HG03457 (cell line): ENCODE measurements at regions not wholly inside any gene's neighbourhood (a gene's known extent, or its start where the extent isn't known, plus 50 kb on each side); places are given as distances from the start of the nearest gene placed in this dataset.
"Not testable (repeated sequence)": the region's sequence is repeated elsewhere in the genome, so short reads cannot be mapped to it uniquely, and the experiment has no call there.

Experiments
- ATAC-seq: cut with Tn5 transposase; IDR thresholded peaks from one replicate; pipeline ENCODE4 v1.9.1; 2021; ENCODE audit warnings: moderate number of reproducible peaks; ENCODE audit not compliant: unreplicated experiment

DNA sequence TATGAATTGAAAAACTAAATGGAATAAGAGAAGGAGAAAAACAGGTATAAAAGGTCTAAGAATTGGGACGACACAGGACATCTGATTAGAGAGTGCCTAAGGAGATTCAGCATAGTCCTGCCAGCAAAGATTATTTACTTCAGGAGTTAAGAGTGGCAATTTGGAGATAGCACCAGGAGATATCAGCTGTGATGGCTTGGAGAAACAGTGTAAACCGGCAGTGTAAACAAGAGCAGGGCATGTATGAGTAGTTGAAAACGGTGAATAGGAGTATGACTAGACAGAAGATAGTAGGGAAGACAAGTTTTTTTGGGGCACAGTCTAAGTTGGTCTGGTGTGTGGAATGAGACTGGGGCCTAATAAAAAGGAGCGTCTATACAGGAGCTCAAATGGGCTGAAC lies 924.9 kb downstream of the QKI start:
- not testable (repeated sequence) for ATAC-seq

DNA sequence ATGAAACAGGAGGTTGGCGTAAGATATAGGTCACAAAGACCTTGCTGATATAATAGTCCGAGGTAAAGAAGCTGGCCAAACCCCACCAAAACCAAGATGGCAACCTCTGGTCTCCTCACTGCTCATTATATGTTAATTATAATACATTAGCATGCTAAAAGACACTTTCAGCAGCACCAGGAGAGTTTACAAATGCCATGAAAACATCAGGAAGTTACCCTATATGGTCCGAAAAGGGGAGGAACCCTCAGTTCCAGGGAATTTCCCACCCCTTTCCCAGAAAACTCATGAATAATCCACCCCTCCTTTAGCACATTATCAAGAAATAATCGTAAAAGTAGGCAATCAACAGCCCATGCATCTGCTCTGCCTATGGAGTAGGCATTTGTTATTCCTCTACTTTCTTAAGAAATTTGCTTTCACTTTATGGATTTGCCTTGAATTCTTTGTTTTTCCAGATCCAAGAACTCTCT lies 923.4 kb downstream of the QKI start:
- no peak for ATAC-seq

- no peak for ATAC-seq
These were observed 922.8 kb downstream of the QKI start for GRCh38 chr6:164337024-164337924.

- no peak for ATAC-seq
These were observed 921.9 kb downstream of the QKI start for GRCh38 chr6:164336455-164336854.

- ATAC-seq: no peak
These were observed 916.5 kb downstream of the QKI start for GRCh38 chr6:164331026-164331425.

DNA sequence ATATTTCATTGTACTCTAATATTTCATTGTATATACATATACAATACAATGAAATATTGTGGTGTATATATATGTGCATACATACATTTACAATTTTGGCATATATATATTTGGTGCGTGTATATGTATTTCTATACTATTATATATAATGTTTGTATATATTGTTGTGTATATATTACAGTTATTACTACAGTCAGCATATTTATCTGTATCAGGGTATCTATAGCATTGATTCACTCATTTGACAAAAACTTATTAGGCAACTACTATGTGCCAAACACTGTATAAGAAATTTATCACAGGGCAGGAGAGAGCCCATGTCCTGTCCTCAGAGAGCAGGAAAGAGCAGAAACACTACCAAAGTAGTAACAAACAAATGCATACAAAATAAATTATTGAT lies 910.6 kb downstream of the QKI start:
- ATAC-seq: no peak

GRCh38 chr6:164322533-164322932 lies 908.0 kb downstream of the QKI start:
- no peak for ATAC-seq

DNA sequence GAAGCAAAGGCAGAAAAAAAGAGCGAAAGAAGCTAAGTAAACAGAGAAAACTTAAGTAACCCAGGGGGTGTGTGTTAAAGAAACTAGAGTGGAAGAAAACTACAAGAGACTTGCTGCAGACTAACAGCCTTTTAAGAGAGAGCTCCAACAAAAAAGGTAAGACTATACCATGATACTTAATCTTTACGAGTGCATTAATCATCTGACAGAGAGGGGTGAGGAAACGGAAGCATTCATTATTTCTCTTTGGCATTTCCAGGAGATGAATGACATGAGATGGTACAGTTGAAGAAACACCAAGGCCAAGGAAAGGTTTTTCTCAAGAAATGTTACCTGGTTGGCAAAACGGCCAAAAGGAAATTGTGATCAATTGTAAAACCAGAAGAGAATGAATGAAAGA lies 906.8 kb downstream of the QKI start:
- no peak for ATAC-seq

GRCh38 chr6:164315376-164315775 lies 900.9 kb downstream of the QKI start:
- ATAC-seq: no peak

DNA sequence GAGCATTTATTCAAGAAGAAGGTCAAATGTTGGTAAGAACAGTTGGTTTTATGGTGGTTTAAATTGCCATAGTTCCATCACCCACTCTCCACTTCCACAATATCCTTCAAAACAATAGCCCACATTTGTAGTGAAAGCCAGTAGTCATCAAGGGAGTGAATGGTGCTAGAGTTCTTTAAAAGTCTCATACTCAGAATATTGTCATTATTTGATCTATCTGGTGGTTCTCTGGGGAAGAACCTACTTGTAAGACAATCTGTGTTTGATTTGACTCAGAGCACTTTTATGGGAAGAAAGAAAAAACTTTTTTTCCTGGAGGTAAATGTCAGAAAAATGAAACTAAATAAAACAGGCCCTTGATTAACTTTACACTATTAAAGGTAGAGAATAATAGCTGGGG lies 893.8 kb downstream of the QKI start:
- no peak for ATAC-seq

DNA sequence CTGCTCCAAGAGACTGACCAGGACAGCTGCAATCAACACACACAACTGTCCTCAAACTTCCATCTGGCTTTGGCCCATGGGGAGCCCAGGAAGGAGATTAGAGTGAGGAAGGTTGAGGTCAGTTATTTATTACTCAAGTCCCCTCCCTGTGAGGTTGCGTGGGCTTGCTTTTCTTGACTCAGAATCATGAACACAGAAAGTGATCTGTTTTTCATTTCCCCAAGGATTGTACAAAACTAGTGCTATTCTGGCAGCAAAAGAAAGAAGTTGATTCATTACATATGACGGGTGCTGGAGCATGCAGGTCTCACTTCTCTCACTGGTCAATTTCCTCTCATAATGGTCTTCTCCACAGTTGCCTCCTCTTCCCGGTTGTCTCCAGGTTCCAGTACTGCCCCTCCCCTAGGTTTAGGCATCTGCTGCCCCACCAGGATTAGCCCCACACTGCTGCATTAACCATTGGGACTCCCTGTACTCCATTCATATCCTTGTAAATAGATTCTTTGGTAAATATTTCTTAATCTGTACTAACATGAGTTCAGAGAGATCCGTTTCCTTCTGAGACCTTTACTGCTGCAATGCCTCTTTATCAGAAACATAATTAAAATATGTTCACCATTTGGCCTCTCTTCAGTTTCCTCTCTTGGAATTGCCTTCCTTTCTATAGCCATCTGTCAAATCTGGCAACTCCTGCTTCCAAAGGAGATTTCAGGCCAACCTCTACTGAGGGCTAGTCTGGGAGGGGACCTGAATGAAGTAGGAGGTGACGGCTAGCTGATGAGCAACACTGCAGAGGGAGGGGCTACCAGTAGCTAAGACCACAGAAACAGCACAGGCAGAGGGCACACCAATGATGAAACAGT lies 888.8 kb downstream of the QKI start:
- no peak for ATAC-seq

DNA sequence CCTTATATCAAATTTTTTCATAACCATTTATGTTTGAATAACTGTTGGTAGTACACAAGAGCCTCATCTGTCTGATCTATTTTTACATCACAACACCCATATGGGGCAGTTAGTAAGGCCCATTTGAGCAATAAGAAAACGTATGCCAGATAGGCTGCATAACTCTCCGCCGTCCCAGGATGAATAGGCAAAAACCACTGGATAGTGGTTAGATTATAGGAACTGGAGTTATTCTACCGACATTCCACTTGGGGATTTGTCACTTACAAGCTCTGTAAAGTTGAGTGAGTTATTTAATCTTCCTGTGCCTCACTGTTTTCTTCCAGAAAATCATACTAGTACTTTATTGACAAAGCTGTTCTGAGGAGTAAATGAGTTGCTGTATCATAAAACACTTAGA lies 881.9 kb downstream of the QKI start:
- ATAC-seq: no peak

DNA sequence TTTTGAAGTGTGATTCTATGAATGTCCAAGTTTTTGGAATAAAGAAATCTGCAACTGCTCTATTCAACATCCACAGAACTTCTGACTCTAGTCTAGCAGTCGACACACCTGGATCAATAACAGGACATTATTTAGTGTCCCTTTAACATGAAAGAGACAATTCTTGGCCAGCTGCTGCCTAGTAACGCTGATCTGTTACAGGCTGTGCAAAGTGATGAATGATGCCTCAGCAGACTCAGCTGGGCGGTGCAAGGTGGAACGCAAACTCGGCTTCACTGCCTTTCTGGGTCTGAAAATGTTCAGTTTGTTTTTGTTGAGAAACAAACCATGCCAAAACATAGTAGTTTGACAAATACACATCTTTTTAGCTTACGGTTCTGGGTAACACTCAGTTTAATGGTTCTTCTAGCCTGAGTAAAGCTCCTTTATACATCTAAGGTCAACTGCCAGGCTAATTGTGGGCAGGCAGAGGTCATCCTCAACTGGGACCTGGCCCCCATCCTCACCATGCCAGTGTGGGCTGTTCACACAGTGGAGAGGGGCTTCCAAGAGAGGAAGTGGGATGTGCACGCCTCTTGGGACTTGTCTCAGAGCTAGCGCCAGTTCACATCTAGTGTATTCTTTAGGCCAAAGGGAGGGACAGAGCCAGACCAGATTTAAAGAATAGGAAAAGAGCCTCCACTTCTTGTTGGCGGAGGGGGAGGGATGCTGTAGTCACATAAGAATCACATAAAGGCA lies 879.7 kb downstream of the QKI start:
- ATAC-seq: no peak

DNA sequence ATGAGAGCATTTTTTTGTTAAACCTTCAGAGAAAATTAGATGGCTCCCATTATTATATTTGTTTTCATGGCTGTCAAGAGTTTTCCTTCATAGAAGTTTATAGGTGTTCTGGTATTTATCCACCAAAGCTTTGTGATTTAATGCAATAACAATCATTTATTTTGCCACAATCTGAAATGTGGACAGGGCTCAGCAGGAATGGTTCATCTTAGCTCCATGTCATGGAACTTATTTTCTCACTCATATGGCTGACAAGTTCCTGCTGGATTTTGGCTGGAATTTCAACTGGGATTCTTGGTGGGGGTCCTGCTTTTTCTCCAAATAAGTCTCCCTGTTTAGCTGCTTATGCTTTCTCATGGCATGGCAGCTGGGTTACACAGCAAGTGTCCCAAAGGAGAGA lies 876.7 kb downstream of the QKI start:
- no peak for ATAC-seq

- no peak for ATAC-seq
These were observed 875.6 kb downstream of the QKI start for GRCh38 chr6:164290101-164290500.

- ATAC-seq: no peak
These were observed 871.5 kb downstream of the QKI start for GRCh38 chr6:164286011-164286410.

DNA sequence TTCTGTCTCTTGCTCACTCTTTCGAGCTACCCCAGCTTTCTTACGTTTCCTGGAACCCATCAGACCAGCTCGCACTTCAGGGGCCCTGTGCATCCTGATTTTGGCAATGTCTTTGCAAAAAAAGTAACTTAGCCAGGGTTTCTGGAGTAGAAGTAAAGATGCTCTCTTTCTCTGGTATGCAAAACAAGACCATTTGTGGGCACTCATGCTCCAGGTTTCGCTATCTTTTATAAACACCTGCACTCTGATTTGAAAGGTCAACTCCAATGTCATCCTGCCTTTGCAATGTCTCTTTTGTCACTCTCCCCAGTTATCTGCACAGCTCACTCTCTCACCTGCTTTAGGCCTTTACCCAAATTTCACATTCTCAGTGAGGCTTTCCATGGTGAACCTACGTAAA lies 869.1 kb downstream of the QKI start:
- ATAC-seq: no peak

DNA sequence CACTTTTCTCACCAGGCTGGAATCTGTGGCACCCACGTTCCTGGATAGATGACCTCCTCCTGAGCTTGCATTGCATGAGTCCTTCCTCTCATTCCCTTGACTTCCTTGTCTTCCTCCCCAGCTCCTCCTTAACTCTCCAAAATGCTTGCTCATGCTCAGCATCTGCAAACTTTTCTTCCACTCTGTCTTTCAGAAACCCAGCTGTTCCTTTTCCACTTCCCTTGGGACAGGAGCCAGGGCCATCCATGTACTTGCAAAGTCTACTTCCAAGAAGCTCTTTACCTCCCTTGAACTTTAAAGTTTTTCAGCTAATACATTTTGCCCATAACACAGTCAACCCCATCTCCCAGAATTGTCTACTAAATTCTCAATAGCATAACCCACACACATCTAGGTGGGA lies 861.7 kb downstream of the QKI start:
- no peak for ATAC-seq

DNA sequence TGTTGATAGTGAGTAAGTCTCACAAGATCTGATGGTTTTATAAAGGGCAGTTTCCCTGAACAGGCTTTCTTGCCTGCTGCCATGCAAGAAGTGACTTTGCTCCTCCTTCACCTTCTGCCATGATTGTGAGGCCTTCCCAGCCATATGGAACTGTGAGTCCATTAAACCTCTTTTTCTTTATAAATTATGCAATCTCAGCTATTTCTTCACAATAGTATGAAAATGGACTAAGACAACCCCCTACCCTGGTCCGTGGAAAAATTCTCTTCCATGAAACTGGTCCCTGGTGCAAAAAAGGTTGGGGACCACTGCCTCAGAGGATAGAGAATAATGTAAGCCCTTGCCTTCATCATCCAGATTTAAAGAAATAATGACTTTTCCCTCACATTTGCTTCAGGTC lies 861.3 kb downstream of the QKI start:
- ATAC-seq: no peak

DNA sequence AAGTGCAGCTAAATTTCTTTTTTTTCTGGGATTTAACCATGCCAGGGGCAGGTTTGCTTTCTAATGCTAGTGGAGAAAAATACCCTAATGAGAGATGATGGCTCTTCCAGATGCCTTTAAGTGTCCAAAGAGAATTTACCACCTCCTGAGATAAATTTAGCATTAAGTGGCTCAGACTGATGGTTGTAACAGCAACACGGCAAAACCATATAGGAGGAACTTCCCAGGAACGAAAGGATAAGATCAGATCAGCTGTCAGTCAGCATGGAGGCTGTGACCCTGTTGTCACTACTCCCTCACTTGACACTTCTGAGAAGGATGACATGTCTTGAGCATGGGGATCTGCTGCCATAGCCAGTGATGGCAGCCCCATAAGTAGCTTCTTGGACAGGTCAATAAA lies 860.0 kb downstream of the QKI start:
- no peak for ATAC-seq

GRCh38 chr6:164273491-164273890 lies 859.0 kb downstream of the QKI start:
- ATAC-seq: no peak
